SU-DHL-6 (cell line): ENCODE measurements at regions not wholly inside any gene's neighbourhood (a gene's known extent, or its start where the extent isn't known, plus 50 kb on each side); places are given as distances from the start of the nearest gene placed in this dataset.

Source experiments
- H2AFZ ChIP-seq: fragments of 200-600 bp; sonication (generic); 2 replicates; pipeline ENCODE4 v1.6.1; 2014; ENCODE audit warnings: low read depth, mild to moderate bottlenecking, moderate library complexity, mixed read lengths, antibody characterized with exemption, low read length; ENCODE audit not compliant: severe bottlenecking
- H3F3A ChIP-seq: fragments of 200-600 bp; shearing (Covaris generic); 2 replicates; pipeline ENCODE4 v1.6.0; 2016; ENCODE audit warnings: antibody characterized with exemption, mild to moderate bottlenecking; ENCODE audit not compliant: insufficient read depth
- H3K27ac ChIP-seq: fragments of 200-600 bp; sonication (generic); 2 replicates; pipeline ENCODE4 v1.5.1; 2016; ENCODE audit warnings: low read depth, mild to moderate bottlenecking, low read length, moderate library complexity, mixed read lengths
- H3K27me3 ChIP-seq: fragments of 200-600 bp; sonication (generic), shearing (Covaris generic); 2 replicates; pipeline ENCODE4 v1.6.0; 2014; ENCODE audit warnings: mild to moderate bottlenecking, low read length
- H3K36me3 ChIP-seq: fragments of 200-600 bp; sonication (generic); 2 replicates; pipeline ENCODE4 v1.6.1; 2014; ENCODE audit warnings: mild to moderate bottlenecking, low read length, mixed read lengths
- H3K4me2 ChIP-seq: fragments of 300-600, 200-600 bp; shearing (Covaris generic), sonication (generic); 2 replicates; pipeline ENCODE4 v1.6.0; 2014; ENCODE audit warnings: low read length, low read depth, mild to moderate bottlenecking; ENCODE audit not compliant: poor library complexity, severe bottlenecking
- H3K4me3 ChIP-seq: fragments of 200-600 bp; sonication (generic); 2 replicates; pipeline ENCODE4 v1.5.1; 2014; ENCODE audit warnings: antibody characterized with exemption, low read length, mild to moderate bottlenecking, mixed read lengths; ENCODE audit not compliant: insufficient read depth, poor library complexity, severe bottlenecking
- H3K79me2 ChIP-seq: fragments of 200-600 bp; sonication (generic); 2 replicates; pipeline ENCODE4 v1.6.1; 2014; ENCODE audit warnings: mild to moderate bottlenecking, low read length, moderate library complexity; ENCODE audit not compliant: insufficient read depth
- H3K9ac ChIP-seq: fragments of 200-600 bp; sonication (generic); 2 replicates; pipeline ENCODE4 v1.7.0; 2014; ENCODE audit warnings: mild to moderate bottlenecking, low read length
- H3K9me2 ChIP-seq: fragments of 200-600 bp; sonication (generic); replicated peaks from 2 replicates; pipeline ENCODE4 v1.6.1; 2014; ENCODE audit warnings: low read length; ENCODE audit not compliant: insufficient read depth
- H3K9me3 ChIP-seq: fragments of 200-600 bp; sonication (generic); 2 replicates; pipeline ENCODE4 v1.6.1; 2014; ENCODE audit warnings: low read length, mixed read lengths; ENCODE audit not compliant: insufficient read depth
- H4K20me1 ChIP-seq: fragments of 200-600 bp; sonication (generic); 2 replicates; pipeline ENCODE4 v1.6.1; 2014; ENCODE audit warnings: low read depth, mild to moderate bottlenecking, antibody characterized with exemption, low read length, moderate library complexity, mixed read lengths
- EZH2phosphoT487 ChIP-seq: fragments of 200-600 bp; sonication (generic), shearing (Covaris generic); conservative IDR thresholded peaks from 2 replicates; pipeline ENCODE4 v1.6.1; 2018; ENCODE audit warnings: mild to moderate bottlenecking, antibody characterized with exemption, low read length, moderate library complexity, mixed read lengths
- TF ChIP-seq, protein P1 (sequence below): fragments of 200-600 bp; sonication (generic); IDR thresholded peaks from one replicate; pipeline ENCODE4 v1.5.1; 2017; ENCODE audit warnings: antibody characterized with exemption, mild to moderate bottlenecking, low read length, moderate library complexity; ENCODE audit not compliant: insufficient read depth, poor library complexity, severe bottlenecking

DNA sequence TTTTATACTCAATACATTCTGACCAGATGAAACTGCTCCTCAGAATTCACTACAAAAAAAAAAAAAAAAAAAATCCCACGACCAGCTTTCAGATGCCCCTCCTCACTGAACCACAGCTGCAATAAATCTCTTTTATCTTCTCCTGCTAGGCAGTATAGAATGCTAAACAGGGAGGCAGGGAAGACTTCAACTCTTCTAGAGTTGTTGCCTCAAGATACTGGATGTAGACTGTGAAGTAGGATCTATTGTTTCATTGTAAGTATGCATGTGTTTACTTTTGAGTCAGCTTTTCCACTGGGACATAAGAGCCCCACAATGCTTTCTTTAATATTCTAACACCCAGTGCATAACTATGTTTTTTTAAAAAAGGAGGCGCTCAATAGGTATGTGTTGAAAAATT is 401.4 kb downstream of the TBL1XR1 start:
- no peaks in the 10 kb centered on the region for H3K36me3 ChIP-seq
- no peak overlapping the region for H3K9ac ChIP-seq
- H3K4me2 ChIP-seq: no peak overlapping the region
- TF ChIP-seq, protein P1, sequence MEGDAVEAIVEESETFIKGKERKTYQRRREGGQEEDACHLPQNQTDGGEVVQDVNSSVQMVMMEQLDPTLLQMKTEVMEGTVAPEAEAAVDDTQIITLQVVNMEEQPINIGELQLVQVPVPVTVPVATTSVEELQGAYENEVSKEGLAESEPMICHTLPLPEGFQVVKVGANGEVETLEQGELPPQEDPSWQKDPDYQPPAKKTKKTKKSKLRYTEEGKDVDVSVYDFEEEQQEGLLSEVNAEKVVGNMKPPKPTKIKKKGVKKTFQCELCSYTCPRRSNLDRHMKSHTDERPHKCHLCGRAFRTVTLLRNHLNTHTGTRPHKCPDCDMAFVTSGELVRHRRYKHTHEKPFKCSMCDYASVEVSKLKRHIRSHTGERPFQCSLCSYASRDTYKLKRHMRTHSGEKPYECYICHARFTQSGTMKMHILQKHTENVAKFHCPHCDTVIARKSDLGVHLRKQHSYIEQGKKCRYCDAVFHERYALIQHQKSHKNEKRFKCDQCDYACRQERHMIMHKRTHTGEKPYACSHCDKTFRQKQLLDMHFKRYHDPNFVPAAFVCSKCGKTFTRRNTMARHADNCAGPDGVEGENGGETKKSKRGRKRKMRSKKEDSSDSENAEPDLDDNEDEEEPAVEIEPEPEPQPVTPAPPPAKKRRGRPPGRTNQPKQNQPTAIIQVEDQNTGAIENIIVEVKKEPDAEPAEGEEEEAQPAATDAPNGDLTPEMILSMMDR: no peak
- TF ChIP-seq EZH2phosphoT487: no peak
- no peak overlapping the region for H3K27ac ChIP-seq
- no peaks in the 10 kb centered on the region for H3K79me2 ChIP-seq
- no peaks in the 10 kb centered on the region for H4K20me1 ChIP-seq
- H3K27me3 ChIP-seq: no peaks in the 10 kb centered on the region
- no peaks in the 10 kb centered on the region for H3K9me2 ChIP-seq
- H2AFZ ChIP-seq: no peak overlapping the region
- H3K9me3 ChIP-seq: no peaks in the 10 kb centered on the region
- no peak overlapping the region for H3K4me3 ChIP-seq
- H3F3A ChIP-seq: no peaks in the 10 kb centered on the region

DNA sequence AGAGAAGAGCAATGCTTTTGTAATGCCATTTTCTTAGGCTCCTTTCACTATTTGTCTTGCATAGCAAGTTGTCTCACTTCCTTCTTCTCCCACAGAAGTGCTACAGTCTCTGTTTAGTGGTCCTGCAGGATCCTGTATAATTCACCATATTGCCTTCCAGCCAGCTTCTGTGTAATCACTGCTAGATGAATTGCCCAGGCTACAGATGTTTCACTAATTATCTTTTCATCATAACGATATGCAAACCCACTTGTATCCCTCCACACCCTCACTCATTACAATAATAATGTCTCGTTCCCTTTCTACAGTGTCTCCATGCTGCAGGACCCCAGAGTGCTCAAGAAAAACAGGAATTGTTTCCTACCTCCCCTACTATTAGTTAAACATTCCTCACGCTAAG is 402.9 kb downstream of the TBL1XR1 start:
- Histone ChIP-seq H3K9me2 (no peaks in the 10 kb centered on the region), H3K9me3 (no peaks in the 10 kb centered on the region), H3F3A (no peaks in the 10 kb centered on the region), H3K4me2 (no peak overlapping the region), H3K27ac (no peak overlapping the region), H4K20me1 (no peaks in the 10 kb centered on the region), H3K27me3 (no peaks in the 10 kb centered on the region), H3K9ac (no peak overlapping the region), H3K4me3 (no peak overlapping the region), H3K79me2 (no peaks in the 10 kb centered on the region), H2AFZ (no peak overlapping the region), H3K36me3 (no peaks in the 10 kb centered on the region)
- TF ChIP-seq, protein P1: no peak
- no peak for TF ChIP-seq EZH2phosphoT487

DNA sequence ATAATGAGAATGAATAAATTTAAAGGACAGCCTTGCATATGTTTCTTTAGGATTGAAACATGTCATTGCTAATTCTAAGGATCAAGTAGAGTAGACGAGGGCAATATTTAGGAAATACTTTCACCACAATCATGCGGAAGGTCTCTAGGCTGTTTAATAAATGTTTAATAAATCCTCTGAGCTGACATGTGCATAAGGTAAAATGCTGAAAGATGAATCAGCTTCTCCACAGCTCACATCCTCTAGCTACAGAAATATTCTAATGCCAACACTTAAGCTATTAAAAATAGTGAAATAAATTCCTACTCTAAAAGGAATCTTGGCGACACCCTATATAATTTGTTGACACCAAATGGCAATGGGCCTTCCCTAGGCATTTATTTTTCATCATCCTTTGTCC is 407.3 kb downstream of the TBL1XR1 start:
- TF ChIP-seq EZH2phosphoT487: no peak
- TF ChIP-seq, protein P1: no peak
- no peak overlapping the region for H3K4me2 ChIP-seq
- no peaks in the 10 kb centered on the region for H3K79me2 ChIP-seq
- H3K9ac ChIP-seq: no peak overlapping the region
- H3K27ac ChIP-seq: no peak overlapping the region
- H2AFZ ChIP-seq: no peak overlapping the region
- H3K9me3 ChIP-seq: no peaks in the 10 kb centered on the region
- H3K27me3 ChIP-seq: no peaks in the 10 kb centered on the region
- H3F3A ChIP-seq: no peaks in the 10 kb centered on the region
- H4K20me1 ChIP-seq: no peaks in the 10 kb centered on the region
- no peaks in the 10 kb centered on the region for H3K36me3 ChIP-seq
- no peaks in the 10 kb centered on the region for H3K9me2 ChIP-seq
- H3K4me3 ChIP-seq: no peak overlapping the region
